NCI-H146 (cell line): ENCODE measurements at regions not wholly inside any gene's neighbourhood (a gene's known extent, or its start where the extent isn't known, plus 50 kb on each side); places are given as distances from the start of the nearest gene placed in this dataset.
"Not testable (repeated sequence)": the region's sequence is repeated elsewhere in the genome, so short reads cannot be mapped to it uniquely, and the experiment has no call there.

Experiments
- DNase-seq: peaks from one replicate; lab custom pipeline; 2025; lab: John Stamatoyannopoulos, UW

DNA sequence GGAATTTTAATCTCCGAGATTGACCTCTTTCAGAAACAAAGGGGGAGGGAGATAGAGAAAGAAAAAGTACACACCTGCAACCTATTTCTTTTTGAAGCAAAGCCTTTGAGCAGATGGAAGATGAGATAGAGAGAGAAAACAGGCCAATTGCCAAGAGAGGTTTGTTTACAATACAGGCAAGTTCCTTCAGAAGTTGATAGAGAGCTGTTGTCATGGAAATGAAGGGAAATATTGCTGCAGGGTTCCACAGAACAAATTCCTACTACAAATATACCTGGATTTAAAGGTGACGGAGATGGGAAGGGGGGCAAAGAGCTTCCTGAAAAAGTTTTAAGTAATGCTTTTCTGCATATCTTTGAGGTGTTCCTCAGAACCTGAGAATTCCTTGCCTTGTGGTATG lies 388.4 kb downstream of the NDFIP2 start:
- DNase-seq, result peak; percentile 28

DNA sequence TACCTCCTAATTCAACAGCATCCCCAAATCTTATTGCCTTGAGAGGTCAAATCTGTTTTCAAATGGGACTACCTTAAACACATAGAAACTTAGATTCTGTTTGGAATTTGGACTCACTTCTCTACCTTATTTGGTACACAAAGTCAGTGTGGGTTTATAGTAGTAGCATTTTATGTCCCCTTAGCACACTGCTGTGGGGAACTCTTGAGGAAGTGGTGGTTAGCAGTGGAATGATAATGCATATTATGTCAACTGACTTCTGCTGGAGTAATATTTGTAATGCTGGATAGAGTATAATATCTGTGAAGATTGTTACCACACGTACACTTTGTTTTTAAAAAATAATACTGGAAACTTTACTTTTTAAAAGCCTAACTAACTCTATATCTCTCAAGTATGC lies 386.3 kb downstream of the NDFIP2 start:
- no peak for DNase-seq

DNA sequence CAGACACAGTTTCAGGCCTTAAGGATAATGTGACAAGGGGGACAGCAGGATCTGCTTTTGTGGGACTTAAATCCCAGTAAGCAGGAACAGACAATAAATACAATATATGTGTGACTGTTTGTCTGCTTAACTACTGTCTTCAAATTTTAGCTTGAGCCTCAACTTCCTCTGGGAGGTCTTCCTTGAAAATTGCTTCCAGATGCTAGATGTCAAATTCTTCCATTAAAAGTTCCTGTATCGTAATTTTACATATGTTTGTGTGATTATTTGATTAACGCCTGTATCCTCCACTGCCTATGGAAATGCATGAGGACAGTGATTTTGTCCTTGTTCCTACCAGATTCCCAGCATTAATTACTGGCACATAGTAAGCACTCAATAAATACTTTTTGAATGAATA lies 385.5 kb downstream of the NDFIP2 start:
- DNase-seq, result no peak

DNA sequence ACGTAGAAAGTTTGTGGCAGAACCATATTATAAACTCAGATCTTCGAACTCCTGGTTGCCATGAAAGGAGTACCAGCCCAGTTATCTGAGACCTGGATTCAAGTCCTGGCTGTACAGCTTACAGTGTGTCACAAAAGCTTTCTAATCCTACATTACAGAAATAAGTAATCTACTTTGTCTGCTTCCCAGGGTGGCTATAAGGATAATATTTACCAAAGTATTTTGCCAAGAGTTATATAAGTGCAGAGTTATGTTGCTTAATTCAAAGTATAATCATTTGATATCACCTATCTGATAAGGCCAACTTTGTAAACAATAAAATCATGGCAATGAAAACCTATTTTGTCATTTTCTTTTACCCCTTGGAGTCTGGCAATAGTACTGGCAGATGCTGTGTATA lies 381.6 kb downstream of the NDFIP2 start:
- no peak for DNase-seq

DNA sequence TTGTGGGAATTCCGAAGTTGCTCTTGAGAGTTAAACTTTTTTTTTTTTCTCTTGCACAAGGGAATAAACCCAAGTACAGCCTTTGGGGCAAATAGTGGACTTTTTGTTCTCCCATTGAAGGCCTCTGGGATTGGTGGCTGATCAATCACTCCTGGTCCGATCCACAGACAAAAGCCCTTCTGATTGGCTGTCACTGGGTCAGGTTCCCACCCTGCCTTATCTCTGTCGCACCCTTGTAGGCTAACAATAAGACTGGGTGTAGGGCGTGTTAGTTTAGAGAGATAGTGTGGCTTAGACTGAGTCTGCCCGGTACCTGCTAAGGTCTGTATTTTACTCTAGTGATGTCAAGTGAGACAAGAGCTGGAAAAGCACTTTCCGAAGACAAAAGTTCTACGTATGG lies 380.8 kb downstream of the NDFIP2 start:
- no peak for DNase-seq

DNA sequence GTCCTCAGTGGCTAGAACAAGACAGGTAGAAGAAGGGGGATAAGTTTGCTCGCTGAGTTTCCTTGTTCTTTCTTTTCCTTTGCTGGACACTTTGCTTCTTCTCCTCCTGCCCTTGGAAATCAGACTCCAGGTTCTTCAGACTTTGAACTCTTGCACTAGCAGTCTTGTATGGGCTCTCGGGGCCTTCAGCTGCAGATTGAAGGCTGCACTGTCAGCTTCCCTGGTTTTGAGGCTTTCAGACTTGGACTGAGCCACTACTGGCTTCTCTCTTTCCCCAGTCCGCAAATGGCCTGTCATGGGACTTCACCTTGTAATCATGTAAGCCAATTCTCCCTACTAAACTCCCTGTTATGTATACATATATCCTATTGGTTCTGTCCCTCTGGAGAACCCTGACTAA lies 379.8 kb downstream of the NDFIP2 start:
- DNase-seq, result no peak

DNA sequence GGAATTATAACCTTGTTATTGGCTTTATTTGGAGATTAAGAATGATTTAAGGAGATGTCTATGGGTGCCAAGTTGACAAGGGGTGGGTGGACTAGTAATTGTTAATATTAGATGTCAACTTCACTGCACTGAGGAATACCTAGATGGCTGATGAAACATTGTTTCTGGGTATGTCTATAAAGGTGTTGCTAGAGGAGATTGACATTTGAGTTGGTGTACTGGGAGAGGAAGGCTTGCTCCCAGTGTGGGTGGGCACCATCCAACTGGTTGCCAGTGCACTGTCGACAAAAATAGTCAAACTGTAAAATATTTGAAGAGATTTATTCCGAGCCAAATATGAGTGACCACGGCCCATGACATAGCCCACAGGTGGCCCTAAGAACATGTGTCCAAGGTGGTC lies 378.8 kb downstream of the NDFIP2 start:
- DNase-seq, result no peak

DNA sequence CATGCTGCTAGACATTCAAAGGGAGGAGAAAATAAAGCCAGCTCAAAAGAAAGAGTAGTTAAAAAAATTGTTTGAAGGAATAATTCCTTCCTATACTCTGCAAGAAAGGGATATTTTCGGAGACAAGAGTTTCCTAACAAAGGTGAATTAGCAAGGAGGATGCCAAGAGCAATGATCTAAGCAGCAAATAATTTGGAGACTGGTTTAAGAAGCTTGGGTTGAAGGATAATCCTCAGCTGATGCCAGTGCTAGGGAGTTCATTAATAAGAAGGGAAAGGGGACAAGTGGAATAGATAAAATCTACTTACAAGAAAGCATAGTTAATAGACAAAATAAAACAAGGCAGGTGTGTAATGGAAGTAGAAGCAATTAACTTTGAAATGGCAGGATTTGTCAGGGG lies 372.3 kb downstream of the NDFIP2 start:
- no peak for DNase-seq

DNA sequence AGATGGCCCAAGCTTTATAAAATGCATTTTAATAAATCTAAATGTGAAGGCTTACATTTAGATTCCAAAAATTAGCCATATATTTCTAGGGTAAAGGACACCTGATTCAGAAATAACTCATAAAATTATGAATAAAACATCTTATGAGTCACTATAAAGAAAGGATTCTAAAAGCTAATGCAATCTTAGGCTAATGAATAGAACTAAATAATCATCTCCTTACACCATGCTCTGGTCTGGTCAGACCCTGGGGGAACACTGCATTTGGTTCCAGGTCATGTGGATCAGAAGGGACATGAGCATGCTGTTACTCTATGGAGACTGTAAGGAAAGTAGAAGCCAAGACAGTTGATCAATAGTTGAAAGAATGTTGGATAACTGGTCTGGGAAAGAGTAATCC lies 370.4 kb downstream of the NDFIP2 start:
- no peak for DNase-seq

DNA sequence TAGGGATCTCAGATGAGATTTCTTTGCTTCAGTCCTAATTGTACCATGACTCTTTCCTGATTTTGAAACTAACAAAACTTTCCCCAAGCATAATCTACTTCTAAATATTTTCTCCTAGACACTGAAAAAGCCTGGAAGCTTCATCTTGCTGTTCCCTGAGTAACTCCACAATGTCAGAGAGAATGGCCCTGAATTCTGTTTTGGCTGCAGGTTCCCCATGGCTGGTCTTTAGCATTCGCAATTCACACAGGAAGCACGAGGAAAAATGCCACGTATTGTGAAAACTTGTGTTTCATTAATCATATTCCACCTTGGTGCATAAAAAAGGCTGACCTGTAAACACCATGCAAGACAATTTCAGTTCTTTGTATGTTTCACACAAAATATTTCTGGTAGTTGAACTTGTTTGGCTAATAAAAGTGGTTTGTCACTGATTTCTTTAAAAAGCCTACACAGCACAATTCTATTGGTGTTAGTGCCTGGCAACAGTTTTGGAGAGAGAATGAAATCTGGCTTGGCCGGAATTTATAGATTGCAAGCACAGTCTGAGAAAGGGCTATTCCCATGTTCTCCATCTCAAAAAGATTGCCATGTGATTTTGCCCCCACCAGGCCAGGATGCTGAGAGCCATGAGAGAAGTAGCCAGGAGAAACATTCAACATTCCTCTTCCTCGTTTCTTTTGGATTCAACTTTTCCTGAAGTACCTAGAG lies 367.1 kb downstream of the NDFIP2 start:
- DNase-seq, result no peak

DNA sequence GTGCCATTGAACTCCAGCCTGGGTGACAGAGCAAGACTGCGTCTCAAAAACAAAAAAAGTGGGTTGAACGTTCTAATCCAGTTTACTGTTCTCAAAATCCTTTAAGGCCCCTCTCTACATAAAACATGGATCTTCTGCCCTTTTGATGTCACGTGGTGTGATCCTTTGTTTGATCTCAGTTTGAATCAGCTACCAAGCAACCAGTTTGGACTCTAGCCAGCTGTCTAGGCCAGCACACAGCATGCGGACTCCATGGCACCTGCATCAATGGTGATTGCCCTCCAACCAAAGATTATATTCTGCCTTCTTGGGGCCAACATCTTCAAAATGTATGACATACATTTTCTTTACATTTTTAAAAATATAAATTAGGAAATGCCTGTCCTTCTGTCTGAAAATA lies 365.4 kb downstream of the NDFIP2 start:
- DNase-seq, result peak; percentile 67

DNA sequence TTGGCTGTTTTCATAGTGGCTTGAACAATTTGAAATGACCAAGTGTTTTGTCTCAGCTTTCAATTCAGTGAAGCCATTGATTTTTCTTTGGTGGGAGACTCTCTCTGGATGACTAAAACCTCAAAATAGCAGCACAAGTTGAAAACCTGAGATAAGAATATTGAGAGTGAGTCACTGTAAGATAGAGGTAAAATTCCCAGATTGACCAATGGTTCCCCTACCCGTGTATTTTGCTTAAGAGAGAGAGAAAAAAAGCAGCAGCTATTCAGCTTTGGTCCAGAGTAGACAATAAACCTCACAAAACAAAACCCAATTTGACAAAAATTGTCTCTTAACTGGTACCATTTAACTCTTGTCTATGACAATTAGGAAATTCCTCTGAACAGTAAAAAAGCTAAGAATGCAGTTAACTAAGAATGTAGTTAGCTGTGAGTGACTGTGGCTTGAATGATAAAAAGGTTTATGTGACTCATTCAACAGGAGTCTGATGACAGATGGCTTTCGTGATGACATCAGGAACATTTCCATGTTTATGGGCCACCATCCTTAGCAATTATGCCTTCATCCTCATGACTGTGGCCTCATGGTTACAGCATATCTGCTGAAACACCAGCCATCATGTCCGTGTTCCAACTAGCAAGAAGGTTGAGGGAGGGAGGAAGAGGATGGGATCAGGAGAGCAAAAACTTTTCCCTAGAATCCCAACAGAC lies 356.9 kb downstream of the NDFIP2 start:
- no peak for DNase-seq

DNA sequence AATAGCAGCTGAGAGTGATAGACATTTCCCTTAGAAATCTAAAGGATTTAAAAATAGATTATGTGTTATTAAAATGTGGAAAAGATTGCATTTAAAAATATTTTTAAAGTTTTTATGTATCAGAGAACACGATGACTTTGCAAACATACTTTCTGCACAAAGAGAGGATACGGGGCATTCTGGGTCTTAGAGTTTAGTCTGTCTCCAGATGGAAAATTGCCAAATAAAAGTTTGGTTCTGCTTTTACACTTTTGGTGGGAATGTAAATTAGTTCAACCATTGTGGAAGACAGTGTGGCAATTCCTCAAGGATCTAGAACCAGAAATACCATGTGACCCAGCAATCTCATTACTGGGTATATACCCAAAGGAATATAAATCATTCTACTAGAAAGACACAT lies 355.2 kb downstream of the NDFIP2 start:
- DNase-seq, result not testable (repeated sequence)

DNA sequence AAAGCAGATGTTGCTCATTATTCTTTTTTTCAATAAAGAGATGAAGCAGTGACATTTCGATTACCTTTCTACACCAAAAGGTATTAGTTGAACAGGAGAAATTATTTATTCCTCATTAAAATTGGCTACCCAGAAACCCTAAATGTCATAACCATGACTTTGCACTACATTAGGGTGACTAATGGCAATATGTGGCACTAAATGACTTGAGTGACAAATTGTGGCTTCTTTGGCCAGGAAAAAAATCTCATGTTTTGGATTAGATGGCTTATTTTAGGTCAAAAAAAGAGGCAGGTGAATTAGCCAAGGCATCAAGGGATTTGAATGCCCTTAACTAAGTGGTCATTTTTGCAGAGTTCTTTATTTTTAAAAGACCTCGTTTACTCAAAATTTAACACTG lies 353.9 kb downstream of the NDFIP2 start:
- DNase-seq, result no peak

DNA sequence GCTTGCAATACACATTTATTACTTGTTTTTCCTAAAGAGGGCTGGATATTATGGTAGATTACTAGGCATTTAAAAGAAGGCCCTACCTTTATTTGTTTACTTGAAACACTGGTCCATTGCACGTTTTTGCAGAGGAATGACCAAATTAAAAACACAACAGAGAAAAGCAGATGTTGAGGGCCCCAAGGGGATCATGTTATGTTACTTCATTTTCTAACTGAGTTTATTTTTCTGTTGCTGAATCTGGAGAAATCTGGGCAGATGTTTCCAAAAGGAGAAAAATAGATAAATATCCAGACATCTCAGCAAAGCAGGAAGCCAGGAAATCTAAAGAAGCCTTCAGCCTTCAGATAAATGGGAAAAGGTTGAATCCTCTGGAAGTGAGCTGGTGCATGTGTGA lies 353.0 kb downstream of the NDFIP2 start:
- DNase-seq, result no peak

DNA sequence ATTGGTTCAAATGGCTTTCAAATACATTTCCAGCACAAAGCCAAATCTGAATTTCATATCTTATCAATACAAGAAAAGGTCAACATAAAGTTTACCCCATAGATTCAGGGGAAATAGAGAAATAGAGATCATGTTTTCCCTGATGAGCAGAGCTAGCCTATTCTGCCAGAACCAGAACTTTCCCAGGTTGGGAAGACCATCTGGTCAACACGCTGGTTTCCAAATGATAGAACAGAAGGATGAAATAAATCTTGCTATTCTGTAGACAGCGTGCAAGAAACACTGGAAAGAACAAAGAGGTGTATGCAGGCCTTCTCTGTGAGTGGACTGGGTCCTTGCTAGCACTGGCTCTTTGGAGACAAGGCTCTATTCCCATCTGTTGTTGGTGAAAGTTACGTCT lies 350.6 kb downstream of the NDFIP2 start:
- no peak for DNase-seq

DNA sequence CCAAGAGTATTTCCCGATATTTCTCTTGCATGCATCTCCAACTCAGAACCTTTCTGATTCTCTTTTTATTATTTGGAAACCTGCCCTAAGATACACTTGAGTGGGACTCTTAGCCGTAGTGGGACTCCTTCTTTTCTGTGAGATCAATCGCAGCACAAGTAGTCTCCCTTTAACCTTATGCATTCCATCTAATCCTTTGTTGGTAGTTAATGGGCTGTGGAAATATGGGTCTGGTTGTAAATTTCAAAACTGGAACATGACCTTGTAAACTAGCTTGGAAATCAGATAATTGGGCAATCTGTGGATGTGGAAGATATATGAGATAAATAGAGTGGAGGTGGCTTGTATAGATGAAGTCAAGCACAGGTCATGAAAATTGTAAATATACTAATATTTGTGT lies 350.0 kb downstream of the NDFIP2 start:
- no peak for DNase-seq

DNA sequence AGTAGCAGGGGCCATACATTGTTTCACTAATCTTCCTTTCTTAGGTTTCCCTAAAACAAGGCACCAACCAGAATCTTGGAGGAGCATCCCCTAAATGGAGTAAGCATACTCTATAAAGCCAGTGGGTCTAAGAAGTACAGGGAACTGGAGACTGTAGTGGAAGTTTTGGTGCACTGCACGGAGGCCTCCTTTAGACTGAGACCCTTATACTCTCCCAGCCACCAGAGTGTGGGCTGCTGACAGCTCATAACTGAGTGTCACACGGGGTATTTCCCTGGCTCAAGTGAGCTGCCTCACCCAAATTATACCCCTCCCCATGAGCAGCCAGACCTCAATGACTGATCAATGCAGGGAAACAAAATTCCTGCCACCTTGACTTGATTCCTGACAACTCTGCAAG lies 349.5 kb downstream of the NDFIP2 start:
- no peak for DNase-seq

DNA sequence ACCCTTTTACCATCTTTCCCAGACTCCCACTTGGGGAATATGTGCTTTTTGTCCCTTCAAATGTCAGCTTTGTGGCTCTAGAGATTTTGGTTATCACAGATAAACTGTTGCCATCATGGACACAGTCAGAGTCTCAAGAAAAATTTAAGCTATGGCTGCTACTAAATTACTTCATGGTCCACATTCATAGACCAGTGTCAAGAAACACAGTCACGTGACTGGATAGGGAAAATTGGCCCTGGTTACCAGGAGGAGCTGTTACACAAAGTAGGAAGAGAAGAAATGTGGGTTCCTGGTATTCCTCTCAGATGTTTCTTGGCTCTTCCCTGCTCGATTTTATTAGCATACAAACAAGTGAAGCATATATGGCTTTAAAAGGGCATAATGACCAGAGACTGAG lies 348.9 kb downstream of the NDFIP2 start:
- no peak for DNase-seq

DNA sequence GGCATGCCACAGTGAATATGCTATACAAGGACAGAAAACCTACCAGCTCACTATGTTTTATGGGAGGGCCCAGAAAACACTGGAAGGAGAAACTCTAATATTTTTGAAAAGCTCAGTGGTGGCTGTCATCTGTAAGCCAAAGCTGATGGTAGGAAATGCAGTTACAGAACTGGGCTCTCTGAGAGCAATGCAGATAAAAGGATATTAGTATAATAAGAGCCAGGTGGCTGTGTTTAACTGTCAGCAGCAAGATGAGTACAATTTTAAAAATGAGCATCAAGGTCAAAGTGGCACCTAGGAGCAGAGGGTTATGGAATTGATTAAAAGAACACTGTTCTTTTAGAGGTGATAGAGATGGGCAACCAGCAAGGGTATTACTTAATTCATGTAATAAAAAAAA lies 345.0 kb downstream of the NDFIP2 start:
- DNase-seq, result no peak

DNA sequence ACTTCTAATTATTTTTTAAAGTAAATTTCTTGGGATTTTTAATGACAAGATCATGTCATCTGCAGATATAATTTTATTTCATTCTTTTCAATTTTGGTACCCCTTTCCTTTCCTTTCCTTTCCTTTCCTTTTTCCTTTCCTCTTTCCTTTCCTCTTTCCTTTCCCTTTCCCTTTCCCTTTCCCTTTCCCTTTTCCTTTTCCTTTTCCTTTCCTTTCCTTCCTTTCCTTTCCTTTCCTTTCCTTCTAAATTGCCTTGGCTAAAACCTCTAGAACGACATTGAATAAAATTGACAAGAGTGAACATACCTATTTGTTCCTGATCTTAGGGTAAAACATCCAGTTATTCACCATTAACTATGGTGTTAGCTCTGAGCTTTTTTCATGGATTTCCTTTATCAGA lies 334.1 kb downstream of the NDFIP2 start:
- no peak for DNase-seq

DNA sequence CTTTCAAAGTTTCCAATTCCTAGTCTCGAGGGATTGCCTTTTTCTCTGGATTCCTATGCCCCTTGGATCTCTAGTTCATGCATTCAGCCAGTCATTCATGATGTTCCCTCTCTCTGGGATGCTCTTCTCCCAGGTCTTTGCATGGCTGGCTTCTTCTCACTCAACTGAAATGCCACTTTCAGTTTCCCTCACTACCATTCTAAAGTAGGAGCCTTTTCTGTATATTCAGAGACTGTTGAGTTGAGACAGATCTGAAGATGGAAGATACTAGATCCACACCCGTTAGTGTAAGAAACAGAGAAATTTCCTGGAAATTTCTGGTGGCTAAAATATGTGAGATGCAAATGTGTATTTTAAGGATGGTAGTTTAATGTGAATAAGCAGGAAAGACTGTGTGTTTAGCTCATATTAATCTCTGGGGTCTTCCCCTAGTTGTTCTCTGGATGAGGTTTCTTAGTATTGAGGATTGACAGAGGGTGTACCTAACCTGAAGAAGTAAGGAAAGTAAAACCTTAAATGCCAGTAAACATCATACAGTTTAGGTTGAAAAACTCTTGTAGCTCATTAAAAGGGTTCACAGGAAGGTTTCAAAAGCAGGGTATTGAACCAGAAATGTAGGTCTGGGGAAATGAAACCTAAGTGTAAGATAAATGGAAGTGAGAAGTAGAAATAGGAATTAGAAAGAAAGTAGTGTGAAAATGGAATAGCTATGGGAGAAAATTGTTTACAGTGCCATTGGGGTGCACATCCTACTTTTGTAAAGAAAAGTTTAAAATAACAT lies 331.3 kb downstream of the NDFIP2 start:
- no peak for DNase-seq

DNA sequence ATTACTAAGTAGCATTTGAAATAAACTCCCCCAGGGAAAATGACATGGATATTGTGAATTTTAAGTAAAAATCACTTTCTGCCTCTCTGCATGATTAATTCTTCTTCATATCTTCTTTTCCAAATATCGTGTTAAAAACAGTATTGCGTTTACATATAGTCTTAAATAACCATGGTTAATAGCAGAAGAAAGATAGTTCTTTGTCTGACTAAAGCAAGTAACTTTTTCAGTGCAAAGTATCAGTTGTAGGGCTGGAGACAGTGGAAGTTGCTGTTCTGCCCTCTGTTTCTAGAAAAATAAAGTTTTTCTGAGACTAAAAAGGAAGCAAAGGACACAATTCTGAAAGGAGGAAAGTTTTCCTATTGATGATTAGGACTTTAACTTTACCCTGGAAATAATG lies 330.2 kb downstream of the NDFIP2 start:
- no peak for DNase-seq
